PC-3 (cell line): ENCODE measurements at regions not wholly inside any gene's neighbourhood (a gene's known extent, or its start where the extent isn't known, plus 50 kb on each side); places are given as distances from the start of the nearest gene placed in this dataset.

Source experiments
- CTCF ChIP-seq: fragments of 300-600 bp; sonication (generic); conservative IDR thresholded peaks from 2 replicates; pipeline ENCODE4 v1.5.1; 2017; ENCODE audit warnings: antibody characterized with exemption, low read depth, mild to moderate bottlenecking, low read length
- EZH2 ChIP-seq: fragments of 300-600 bp; sonication (generic); IDR thresholded peaks from one replicate; pipeline ENCODE4 v1.6.1; 2017; ENCODE audit warnings: antibody characterized with exemption, mild to moderate bottlenecking, low read length; ENCODE audit not compliant: unreplicated experiment

- TF ChIP-seq CTCF (no peak), EZH2 (no peak)
These were observed 130.9 kb upstream of the ADCY1 start for GRCh38 chr7:45443263-45443662.
